Posterior cingulate gyrus (tissue), 11 donors: ENCODE measurements at regions not wholly inside any gene's neighbourhood (a gene's known extent, or its start where the extent isn't known, plus 50 kb on each side); places are given as distances from the start of the nearest gene placed in this dataset.

Experiments used
- DNase-seq, 10 donors: peaks; one replicate each; pipeline versions ENCODE4 v3.0.0 to v3.0.0-alpha.2; 2020 to 2021; ENCODE audit warnings: mixed read lengths in 3 of 10
- intact Hi-C: fragments of 100-400 bp; cut with DNase I; formaldehyde crosslinking; loops from one replicate; pipeline ENCODE4 v1.15.1; 2023

DNA sequence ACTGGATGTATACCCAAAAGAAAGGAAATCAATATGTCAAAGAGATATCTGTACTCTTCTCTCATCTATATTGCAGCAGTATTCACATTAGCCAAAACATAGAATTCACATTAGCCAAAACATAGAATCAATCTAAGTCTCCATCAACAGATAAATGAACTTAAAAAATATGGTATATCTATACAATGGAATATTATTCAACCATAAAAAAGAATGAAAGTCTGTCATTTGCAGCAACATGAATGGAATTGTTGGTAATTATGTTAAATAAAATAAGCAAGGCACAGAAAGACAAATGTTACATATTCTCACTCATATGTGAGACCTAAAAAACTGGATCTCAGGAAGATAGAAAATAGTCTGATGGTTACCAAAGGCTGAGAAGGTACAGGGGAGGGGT, 212.1 kb upstream of the ZC3H15 start:
- no peak for DNase-seq
- intact Hi-C loops: no loop called here

DNA sequence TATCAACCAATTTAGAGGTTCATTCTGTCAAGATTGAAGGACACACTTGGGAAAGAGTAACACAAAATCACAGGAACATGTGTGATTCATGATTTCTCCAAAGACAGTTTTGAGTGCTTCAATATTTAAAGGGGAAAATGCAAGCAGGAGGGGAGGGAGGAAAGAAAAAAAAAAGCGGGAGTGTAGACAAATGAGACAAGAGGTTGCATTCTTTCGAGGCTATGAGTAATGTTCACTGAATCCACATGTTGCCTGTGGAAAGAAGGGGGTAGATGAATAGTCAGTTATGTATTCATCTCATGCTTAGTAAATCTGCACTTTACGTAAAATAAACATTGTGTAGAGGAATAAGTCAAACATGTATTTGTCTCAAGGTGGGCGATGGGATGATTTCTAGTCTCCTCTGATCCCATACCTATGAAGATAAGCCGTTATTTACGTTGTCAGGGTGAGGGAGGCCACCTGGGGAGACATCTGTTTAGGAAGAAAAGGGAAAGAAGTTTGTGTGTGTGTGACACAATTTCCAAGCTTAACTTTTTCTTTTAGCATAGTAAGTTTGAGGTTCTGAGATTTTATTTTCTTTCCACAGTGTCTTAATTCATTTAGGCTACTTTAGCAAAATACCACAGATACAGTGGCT, 211.0 kb upstream of the ZC3H15 start:
- intact Hi-C loops: no loop called here
- DNase-seq: no peak

DNA sequence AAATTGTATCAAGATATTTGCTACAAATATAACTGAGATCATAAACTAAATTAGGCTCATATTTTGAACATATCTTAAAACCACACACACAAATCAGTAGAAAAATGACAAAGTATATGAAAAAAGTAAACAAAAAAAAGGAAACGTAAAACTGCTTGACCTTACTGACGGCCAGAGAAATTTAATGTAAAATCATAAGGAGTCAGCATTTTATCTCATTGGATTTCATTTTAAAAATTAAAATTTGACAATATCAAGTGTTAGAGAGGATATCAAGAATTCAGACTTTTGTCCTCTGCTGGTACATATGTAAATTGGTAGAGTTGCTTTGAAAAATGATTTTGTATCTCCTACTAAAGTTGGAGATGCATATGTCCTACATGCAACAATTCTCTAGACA, 209.2 kb upstream of the ZC3H15 start:
- DNase-seq: no peak
- intact Hi-C loops: no loop called here

DNA sequence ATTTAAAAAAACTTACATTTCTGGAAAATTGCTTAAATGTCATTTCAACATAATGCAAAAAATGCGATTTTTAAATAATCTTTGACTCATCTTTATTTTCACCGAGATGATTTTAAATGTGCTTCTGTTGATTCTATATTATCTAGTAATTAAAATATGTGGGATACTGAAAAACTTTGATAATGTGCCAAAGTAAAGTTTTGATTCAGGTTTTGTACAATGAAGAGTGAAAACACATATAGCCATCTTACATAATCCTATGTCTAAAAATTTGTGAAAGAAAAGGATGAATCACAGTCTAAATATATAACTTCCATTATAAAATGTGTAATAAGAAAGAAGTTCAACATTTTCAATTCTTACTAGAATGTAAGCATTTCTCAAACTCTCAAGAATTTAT, 204.3 kb upstream of the ZC3H15 start:
- no peak for DNase-seq
- intact Hi-C loops: no loop called here

DNA sequence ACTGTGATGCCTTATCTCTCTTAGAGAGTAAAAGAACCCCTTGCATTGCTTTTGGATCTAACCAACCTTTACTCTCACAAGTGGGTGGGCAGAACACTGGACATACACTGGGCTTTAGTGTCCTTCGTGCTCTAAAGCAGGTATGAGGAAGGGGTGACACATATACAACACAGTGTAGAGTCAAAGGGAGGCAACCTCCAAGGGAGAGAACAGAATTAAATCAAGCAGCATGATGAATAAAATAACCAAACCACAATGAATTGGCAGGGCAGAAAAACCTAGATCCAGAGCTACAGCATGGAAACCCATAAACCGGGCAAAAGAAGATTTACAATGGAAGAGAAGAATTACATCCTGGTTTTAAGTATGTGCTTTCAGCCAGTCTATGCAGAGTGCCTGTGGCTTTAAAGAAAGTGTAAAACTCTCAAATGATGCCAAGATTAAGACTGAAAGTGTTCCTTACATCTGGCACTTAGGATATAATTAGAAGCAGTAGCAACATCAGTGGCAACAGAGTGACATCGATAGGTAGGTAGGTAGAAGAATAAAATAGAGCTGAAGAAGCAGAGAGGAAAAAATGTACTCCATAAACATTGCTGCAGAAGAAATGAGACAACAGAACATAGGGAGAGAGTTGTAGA, 191.7 kb upstream of the ZC3H15 start:
- no peak for DNase-seq
- intact Hi-C loops: no loop called here

DNA sequence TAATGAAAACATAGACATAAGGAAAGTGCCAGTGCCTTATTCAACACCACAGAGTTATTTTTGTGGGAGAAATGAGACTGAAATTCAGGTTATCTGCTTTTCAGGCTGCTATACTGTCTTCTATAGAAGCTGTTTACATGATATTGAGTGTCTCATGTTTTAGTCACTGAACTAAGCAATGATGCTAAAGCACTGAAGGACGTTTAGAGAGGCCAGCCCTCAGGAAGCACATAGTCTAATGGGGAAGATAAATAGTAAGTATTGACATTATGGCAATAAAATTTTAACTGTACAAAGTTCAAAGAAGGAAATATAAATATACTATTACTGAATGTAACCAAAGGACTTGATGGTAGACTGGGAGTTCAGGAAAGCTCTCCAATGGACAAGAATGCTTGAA, 186.4 kb upstream of the ZC3H15 start:
- no peak for DNase-seq
- intact Hi-C loops: no loop called here

DNA sequence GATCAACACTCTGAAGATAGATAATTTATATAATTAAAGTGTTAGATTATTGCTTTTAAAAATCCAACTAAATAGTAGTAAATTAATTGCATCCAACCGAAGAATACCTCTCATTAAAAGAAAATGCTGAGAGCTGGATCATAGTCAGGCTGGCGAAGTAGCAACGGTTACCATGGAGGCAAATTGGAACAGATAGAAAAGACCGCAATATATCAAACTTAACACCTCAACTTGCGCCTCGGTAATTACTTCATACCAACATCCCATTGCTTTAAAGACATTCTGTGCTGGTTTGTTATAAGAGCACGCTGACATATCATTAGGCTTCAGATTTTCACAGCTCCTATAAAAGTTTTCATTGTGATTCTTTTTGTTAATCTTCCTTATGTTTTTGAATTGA, 183.8 kb upstream of the ZC3H15 start:
- DNase-seq: no peak
- intact Hi-C loops: no loop called here

DNA sequence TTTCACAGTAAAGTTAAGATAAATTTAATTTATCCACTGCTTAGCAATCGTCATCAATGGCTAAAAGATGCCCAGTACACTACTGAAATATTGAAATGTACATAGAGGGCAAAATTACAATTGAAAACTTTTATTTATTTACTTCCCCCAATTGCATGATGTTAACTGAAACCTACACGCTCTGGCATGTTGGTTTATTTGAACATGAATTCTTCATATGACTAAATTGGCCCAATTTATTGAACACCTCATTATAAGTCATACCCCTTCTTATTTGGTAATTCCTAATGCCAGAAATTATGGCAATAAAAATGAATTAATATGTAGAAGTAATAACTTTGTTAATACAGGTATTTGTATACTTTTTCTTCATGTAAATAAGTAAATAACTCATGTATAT, 183.0 kb upstream of the ZC3H15 start:
- DNase-seq: no peak
- intact Hi-C loops: no loop called here

DNA sequence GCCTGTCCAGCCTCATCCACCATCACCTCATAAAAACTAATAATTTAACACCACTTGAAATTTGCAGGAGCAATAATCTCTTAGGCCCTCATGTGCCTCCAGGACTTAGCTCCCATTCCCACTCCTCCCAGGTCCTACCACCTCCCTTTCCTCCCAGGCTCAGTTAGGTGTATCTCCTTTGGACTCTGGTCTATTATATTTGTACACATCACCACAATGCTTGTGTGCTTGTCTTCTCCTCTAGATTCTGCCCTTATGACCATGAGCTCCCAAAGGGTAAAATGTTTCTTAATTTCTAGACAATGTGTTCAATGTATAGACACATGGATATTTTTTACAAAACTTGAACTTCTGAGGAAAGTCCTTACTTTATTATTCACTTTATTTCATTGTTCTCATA, 182.0 kb upstream of the ZC3H15 start:
- DNase-seq: no peak
- intact Hi-C loops: no loop called here

DNA sequence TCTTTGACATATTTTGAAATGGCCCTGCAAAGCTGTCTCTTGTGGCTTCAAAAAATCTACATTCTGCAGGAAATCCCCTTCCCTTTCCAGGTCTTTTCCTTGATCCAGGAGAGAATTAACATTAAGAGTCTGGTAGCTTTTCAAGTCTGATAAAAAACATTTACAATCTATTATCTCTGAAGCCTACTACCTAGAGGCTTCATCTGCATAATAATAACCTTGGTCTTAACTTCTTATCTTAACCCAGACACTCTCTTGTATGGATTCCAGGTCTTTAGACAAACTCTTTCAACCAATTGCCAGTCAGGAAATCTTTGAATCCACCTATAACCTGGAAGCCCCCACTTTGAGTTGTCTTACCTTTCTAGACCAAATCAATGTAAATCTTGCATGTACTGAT, 179.3 kb upstream of the ZC3H15 start:
- intact Hi-C loops: no loop called here
- no peak for DNase-seq

DNA sequence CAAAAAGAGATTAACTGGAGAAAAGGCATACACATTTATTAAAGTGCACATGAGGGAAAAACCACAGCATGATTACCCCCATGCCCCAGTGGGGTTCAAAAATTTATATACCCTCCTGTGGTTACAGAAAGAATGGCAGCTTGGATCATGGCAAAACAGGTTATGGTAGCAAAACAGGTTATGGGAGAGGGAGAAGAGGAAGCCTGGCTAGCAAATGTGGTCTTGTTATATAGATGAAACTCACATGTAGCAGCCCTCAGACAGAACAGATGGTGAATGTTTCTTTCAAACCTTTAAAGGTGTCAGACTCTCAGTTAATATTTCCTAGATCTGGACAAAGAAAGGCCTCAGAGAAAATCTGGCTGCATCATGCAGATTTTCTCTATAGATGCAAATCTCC, 178.2 kb upstream of the ZC3H15 start:
- intact Hi-C loops: no loop called here
- no peak for DNase-seq

DNA sequence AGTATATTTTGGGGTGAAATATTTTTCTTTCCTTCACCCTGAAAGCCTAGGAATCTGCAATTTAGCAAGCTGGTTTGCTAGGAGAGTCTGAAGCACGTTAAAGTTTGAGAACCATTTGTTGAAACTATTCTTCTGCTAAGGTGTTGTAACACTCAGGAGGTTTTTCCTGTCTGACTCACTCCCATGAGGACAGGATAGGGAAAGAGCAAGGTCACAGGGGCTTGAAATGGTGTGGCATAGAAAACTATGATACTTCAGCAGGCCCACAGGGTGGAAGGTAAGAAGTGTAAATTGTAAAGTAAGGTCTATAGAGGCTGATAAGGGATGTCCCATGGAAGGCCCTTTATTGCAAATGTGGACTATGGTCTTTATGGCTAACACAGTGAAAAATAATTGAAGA, 177.7 kb upstream of the ZC3H15 start:
- intact Hi-C loops: no loop called here
- no peak for DNase-seq

DNA sequence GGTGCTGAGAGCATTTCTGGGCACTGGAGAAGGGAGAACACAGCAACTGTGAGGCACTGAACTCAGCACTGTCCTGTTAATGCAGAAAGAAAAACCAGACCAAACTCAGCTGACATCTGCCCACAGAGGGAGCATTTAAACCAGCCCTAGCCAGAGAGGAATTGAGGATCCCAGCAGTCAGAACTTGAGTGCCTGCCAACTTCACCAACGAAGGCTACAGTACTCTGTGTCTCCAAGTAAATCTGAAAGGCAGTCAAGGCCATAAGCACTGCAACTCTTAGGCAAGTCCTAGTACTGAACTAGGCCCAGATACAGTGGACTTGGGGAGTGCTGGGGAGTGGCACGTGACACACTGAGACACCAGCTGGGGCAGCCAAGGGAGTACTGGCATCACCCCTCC, 176.2 kb upstream of the ZC3H15 start:
- intact Hi-C loops: no loop called here
- DNase-seq: peak in 1 of 10 donors; percentile 42

DNA sequence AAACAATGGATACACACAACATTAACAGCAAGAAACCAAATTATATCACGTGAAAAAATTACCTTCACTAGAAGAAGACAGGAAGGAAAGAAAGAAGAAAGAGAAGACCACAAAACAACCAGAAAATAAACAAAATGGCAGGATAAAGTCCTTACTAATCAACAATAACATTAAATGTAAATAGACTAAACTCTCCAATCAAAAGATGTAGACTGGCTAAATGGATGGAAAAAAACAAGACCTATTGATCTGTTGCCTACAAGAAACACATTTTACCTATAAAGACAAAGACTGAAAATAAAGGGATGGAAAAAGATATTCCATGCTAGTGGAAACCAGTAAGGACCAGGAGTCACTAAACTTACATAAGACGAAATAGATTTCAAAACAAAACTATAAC, 167.0 kb upstream of the ZC3H15 start:
- no peak for DNase-seq

DNA sequence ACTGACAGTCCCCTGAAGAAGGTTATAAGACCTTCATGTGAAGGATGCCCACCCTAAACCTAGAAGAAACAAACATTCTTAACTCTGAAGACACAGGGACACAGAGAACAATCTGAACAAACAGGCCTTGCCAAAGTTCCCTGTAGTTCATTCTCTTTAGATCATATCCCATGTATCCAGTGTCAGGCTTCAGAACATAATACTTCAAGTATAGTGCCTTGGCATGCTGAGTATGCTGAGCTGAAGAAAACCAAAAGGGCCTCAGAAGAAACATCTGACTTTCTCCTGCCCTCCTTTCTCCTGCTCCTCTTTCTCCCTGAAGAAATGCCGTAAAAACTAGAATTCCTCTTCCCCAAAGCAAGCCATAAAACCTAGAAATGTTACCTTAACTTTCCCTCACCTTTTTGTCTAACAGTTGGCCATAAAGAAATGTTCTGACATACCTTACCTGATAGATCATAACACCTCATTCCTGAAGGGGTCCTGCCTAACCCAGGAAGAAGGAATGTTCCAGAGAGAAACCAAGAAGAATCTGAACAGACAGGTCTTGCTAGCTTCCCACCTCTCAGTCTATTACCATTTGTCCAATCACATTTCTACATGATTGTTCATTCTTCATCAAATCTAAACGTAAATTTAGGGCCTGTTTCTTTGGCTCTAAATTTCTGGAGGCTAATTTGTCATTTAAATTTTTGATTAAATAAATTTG, 160.1 kb upstream of the ZC3H15 start:
- intact Hi-C loops: no loop called here
- DNase-seq: no peak

More for the DNA sequence above, 167.0 kb upstream of the ZC3H15 start:
- intact Hi-C loops: no loop called here

DNA sequence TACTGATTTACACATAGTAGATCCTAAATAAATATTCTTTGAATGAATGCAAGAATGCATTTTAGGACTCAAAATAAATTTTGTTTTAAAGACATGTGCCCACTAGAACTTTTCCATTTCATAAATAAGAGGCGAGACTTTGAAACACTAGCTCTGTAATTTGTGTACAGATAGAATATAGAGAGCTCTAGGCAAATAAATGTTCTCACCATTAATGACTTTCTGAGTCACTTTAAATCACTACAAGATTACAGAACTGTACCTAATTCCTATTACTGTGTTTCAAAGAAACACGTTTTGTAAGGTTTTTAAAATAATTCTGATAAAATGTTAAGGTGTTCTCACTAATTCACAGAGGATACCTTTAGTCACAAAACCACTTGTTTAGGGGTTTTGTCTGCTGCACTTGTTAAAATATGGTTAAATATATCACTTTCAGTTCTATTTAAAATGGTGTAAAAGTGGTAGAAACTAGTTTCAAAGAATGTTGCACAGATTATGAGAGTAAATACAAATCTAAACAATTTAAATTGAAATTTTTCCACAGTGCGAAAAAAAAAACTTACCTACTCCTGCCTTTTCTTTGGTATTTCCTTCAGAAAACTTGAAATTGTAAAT, 158.7 kb upstream of the ZC3H15 start:
- no peak for DNase-seq
- intact Hi-C loops: no loop called here

DNA sequence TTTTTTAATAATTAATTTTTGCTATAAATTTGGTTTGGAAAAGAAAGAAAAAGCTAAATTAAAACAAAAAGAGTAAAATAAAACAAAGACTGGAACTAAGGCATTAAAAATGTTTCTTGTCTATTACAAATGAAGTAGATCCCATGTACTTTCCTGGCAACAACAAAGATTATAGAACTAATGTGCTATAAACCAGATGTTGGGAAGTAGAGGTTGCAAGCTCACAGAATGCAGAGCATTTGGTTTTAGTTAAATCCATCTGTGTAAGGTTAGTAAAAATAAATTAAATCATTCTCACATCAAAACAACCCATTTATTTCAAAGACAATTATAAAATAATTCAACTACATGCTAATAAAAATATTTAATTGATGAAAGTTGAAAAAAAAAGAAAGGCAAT, 157.2 kb upstream of the ZC3H15 start:
- DNase-seq: no peak
- intact Hi-C loops: no loop called here

DNA sequence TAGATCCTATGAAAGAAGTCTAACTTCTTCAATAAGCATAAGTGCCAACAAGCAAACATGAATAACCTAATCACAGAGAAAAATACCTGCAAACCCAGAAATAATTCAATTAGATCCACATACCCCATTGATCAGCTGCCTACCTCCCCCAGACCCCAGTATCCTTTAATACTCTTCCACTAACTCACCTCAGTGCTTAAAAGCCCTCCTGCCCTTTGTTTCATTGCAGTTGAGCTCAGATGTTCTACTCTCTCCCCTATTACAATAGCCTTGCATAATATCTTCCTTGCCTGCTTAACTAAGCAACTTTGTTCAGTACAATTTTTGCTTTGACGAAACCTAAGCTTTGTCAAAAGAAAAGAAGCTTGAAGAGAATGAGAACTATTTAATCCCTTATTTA, 156.0 kb upstream of the ZC3H15 start:
- intact Hi-C loops: no loop called here

DNA sequence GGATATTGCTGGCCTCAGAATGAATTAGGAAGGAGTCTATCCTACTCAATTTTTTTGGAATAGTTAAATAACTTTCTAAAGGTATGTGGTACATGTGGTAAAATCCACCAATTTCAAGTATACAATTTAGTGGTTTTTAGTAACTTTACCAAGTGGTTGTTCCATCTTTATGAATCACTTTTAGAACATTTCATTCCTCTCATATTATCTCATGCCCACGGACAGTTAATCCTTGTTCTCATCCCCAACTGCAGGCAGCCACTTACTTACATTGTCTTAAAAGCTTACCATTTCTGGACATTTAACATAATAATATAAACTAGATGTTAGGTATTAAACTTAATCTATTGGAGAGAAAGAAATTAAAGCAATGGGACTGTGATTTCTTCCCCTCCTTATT, 146.3 kb upstream of the ZC3H15 start:
- intact Hi-C loops: no loop called here
- DNase-seq: no peak

More for the DNA sequence above, 156.0 kb upstream of the ZC3H15 start:
- DNase-seq: no peak

DNA sequence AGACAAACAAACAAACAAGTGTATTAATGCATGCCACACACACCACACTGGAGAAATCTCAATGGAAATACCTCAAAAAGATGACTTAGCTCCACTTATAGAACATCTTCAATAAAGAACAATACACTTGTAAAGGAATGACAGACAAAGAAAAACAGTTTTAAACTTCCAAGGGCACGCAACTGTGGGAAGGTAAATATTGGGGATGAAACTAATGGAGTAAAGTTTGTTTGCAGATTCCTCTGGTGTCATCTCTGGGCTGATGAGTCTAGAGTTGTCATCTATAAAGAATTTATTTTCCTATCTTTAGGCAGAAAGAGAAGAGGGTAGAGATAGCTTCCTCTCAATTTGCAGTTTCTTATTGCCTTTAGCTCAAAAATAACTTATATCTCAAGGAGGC, 144.0 kb upstream of the ZC3H15 start:
- intact Hi-C loops: no loop called here
- DNase-seq: no peak

DNA sequence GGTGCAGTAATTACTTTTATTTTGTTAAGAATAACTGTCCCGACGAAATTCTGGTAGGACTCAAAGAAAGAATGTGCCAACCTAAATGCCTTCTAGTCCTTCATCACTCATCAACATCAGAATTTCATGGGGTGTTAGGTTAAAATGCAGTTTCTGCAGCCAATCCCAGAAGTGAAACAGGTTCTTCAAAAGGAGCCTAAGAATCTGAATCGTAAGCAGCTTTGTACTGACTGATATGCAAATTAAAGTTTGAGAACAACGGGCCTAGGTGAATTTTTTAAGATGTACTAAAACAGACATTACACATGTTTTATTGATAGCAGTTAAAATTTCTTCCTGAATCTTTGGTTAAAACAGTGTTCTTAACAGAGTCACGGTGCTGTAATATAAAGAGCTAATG, 140.3 kb upstream of the ZC3H15 start:
- intact Hi-C loops: no loop called here
- DNase-seq: no peak

DNA sequence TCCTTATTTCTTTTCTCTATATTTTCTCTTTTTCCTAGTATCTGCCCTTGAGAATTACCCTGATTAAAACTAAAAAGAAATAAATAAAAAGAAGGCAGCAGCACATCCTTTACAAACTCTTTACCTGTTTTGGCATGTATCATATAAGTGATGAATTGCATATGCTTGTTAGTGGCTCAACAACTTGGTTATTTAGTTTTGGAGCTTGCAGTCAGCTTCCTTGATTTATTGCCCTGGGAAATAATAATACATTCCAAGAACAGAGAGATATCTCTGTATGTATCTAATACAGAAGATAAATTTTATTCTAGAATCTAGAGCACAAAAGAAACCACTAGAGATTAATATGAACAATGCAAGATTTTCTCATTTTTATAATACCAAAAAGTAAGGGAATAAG, 139.8 kb upstream of the ZC3H15 start:
- intact Hi-C loops: no loop called here

More for the DNA sequence above, 139.8 kb upstream of the ZC3H15 start:
- no peak for DNase-seq
